ENCODE measurements at regions not wholly inside any gene's neighbourhood (a gene's known extent, or its start where the extent isn't known, plus 50 kb on each side); places are given as distances from the start of the nearest gene placed in this dataset.

DNA sequence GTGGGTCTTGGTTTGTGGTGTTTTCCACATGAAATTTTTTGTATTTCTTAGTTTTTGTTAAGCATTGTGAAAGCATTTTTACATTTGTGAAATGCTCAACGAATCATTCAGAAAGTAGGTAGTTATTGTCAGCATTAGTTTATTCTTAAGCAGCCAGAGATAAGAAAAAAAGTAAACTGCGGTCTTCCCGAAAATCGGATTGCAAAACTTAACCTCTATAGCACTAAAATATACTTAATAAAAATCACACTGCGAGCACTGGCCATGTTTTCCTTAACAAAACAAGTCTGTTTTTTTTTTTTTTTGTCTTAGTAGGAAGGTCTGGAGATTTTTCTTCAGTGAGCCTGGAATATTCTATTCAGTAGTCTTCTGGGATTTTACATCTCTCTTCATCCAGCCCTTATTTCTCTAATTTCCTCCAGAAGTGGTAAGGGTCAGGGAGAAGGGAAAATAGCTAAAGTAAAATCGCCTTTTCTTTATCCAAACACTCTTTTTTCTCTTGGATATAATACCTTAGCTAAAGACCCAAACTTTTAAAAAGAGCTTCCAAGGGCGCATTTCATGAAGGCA, 289.9 kb downstream of the DMAC1 start (continued):
- TF ChIP-seq, protein P1, sequence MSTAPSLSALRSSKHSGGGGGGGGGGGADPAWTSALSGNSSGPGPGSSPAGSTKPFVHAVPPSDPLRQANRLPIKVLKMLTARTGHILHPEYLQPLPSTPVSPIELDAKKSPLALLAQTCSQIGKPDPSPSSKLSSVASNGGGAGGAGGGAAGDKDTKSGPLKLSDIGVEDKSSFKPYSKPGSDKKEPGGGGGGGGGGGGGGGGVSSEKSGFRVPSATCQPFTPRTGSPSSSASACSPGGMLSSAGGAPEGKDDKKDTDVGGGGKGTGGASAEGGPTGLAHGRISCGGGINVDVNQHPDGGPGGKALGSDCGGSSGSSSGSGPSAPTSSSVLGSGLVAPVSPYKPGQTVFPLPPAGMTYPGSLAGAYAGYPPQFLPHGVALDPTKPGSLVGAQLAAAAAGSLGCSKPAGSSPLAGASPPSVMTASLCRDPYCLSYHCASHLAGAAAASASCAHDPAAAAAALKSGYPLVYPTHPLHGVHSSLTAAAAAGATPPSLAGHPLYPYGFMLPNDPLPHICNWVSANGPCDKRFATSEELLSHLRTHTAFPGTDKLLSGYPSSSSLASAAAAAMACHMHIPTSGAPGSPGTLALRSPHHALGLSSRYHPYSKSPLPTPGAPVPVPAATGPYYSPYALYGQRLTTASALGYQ (CRISPR knock-in tag; IDR thresholded peaks at IDR 0.05): no peak
- TF ChIP-seq YEATS4 (CRISPR knock-in tag; IDR thresholded peaks at IDR 0.05; ENCODE audit: borderline replicate concordance): no peak
- no peak for TF ChIP-seq CENPT (CRISPR knock-in tag; IDR thresholded peaks at IDR 0.05; ENCODE audit: low read depth)

DNA sequence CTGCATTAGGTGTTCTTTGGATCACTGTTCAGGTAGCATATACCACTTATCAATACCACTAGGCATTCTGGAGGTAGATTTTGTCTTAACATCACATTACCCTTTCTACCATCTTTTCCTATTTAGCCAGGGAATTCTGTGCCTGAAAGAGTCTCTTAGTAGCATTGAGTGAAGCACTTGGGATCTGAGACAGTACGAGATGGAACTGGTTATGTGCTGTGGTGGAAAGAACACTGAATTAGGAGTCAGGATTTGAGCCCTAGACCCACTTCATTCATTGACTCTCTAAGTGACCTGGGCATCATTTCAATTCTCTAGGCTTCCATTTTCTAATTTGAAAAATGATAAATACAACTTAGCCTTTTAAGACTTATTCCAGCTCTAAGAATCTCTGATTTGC, 291.1 kb downstream of the DMAC1 start:
- ChIA-PET POLR2A (no interaction called here), CTCF (ENCODE audit: low intra/inter-chr PET ratio, low total read pairs) (no interaction called here)
- ATAC-seq: no peak
- Histone ChIP-seq H3K27me3 (ENCODE audit: control insufficient read depth in 1 of 2, insufficient read depth in 2 of 2, low read length in 2 of 2) (no peaks in the 10 kb centered on the region), H2AFZ (ENCODE audit: low read length) (no peak overlapping the region), H3K9ac (ENCODE audit: insufficient read depth, low read depth, low read length) (no peak overlapping the region), H3K9me3 (ENCODE audit: low read length) (no peaks in the 10 kb centered on the region), H3K4me3 (replicated peaks in 1 of 3; ENCODE audit: insufficient read depth in 1 of 3, low read depth in 2 of 3, low read length in 3 of 3) (no peak overlapping the region), H3K27ac (ENCODE audit: extremely low read length, insufficient read depth, low read length) (no peak overlapping the region), H3K4me2 (ENCODE audit: low read depth, low read length) (no peak overlapping the region), H3K79me2 (ENCODE audit: insufficient read depth, low read length) (no peaks in the 10 kb centered on the region), H3K36me3 (replicated peaks in 1 of 2; ENCODE audit: control insufficient read depth in 1 of 2, insufficient read depth in 2 of 2, low read length in 2 of 2) (no peaks in the 10 kb centered on the region), H4K20me1 (ENCODE audit: insufficient read depth, low read length) (no peaks in the 10 kb centered on the region), H3K4me1 (ENCODE audit: insufficient read depth, low read length) (no peaks in the 10 kb centered on the region)
- intact Hi-C loops (cut with micrococcal nuclease; ENCODE audit: unreplicated experiment): no loop called here
- no peak for DNase-seq (ENCODE audit: low spot score)
- no TSS peak for BruUV-seq (replicated peaks)
- WGBS (ENCODE audit: low lambda C conversion rate): 5% methylated on average over 1 of the region's 1 CpG
- TF ChIP-seq, protein P2, sequence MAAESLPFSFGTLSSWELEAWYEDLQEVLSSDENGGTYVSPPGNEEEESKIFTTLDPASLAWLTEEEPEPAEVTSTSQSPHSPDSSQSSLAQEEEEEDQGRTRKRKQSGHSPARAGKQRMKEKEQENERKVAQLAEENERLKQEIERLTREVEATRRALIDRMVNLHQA (CRISPR knock-in tag; IDR thresholded peaks at IDR 0.05): no peak
- no peak for TF ChIP-seq ZNF83 (CRISPR knock-in tag; IDR thresholded peaks at IDR 0.05; ENCODE audit: borderline replicate concordance)
- no peak for FAIRE-seq
- in situ Hi-C loops (cut with HindIII; ENCODE audit: extremely low pct_ligation_motif_present, low pct_unique_long_range_greater_than_20kb): loop anchor here (25.0 kb wide), 1 partner anchor 246 kb away; no protein-coding TSS in a partner anchor

Measured in HepG2 (cell line).